HCT116 (cell line): ENCODE measurements at regions not wholly inside any gene's neighbourhood (a gene's known extent, or its start where the extent isn't known, plus 50 kb on each side); places are given as distances from the start of the nearest gene placed in this dataset.

Experiments used
- ATAC-seq: fragments of 200-7000 bp; cut with Tn5 transposase; 2 replicates; pipeline ENCODE4 v1.9.1; 2020; ENCODE audit warnings: mild to moderate bottlenecking, moderate library complexity
- BruUV-seq: library from RNA; stranded (reverse); fragments of 400-500 nt; replicated peaks from 2 replicates; lab custom pipeline; 2021; lab: Mats Ljungman, UMichigan
- CTCF ChIA-PET: fragments of 300-600 bp; sonication (Branson Sonifier 250); formaldehyde crosslinking; loops from one replicate; lab custom pipeline; 2021; ENCODE audit warnings: antibody characterized with exemption; lab: Charles Lee
- POLR2A ChIA-PET: fragments of 300-600, 350-600 bp; sonication (Branson Sonifier 250); formaldehyde crosslinking; loops from one replicate; lab custom pipeline; 2021; ENCODE audit warnings: antibody characterized with exemption; lab: Charles Lee
- RAD21 ChIA-PET, 2 experiments: fragments of 300-600 bp; sonication (Branson Sonifier 250); formaldehyde crosslinking; loops; one replicate each; lab custom pipeline; 2023; ENCODE audit warnings: low total read pairs in 2 of 2; ENCODE audit not compliant: uncharacterized antibody in 2 of 2, unreplicated experiment in 2 of 2, low non-redundant PET in 1 of 2; lab: Charles Lee
- DNase-seq: peaks from one replicate; pipeline ENCODE4 v3.0.0-alpha.2; 2010; ENCODE audit warnings: low read depth, low spot score
- H2AFZ ChIP-seq: fragments of 200-600 bp; shearing (Covaris generic), sonication (generic); 2 replicates; pipeline ENCODE4 v1.6.1; 2017; ENCODE audit warnings: low read depth, mixed run types, mixed read lengths, antibody characterized with exemption, low read length; ENCODE audit not compliant: poor library complexity, severe bottlenecking
- H3K27ac ChIP-seq: 2 replicates; pipeline ENCODE4 v1.5.1; 2012; ENCODE audit warnings: low read depth, low read length
- H3K27me3 ChIP-seq: fragments of 200-600 bp; sonication (generic); 2 replicates; pipeline ENCODE4 v1.6.1; 2016; ENCODE audit warnings: mixed run types, low read length, mixed read lengths; ENCODE audit not compliant: insufficient read depth
- H3K36me3 ChIP-seq, 2 experiments: fragments of 200-500 bp in 1 of 2; fragments of 200-600 bp in 1 of 2; sonication (Bioruptor generic) in 1 of 2; sonication (generic) in 1 of 2; 2 replicates each; pipeline versions ENCODE4 v1.5.1 to v1.6.1; 2014 to 2016; ENCODE audit warnings: low read length in 2 of 2, inconsistent platforms in 1 of 2, mixed read lengths in 1 of 2, mixed run types in 1 of 2; ENCODE audit not compliant: insufficient read depth in 2 of 2, control insufficient read depth in 1 of 2
- H3K4me1 ChIP-seq, 2 experiments: fragments of 200-600 bp in 1 of 2; sonication (generic) in 1 of 2; 2 replicates each; pipeline versions ENCODE4 v1.5.1 to v1.6.1; 2012 to 2017; ENCODE audit warnings: low read length in 2 of 2, inconsistent platforms in 1 of 2, mild to moderate bottlenecking in 1 of 2, mixed read lengths in 1 of 2, mixed run types in 1 of 2, moderate library complexity in 1 of 2; ENCODE audit not compliant: insufficient read depth in 2 of 2, control insufficient read depth in 1 of 2
- H3K4me2 ChIP-seq: fragments of 200-600 bp; sonication (generic); 2 replicates; pipeline ENCODE4 v1.6.1; 2017; ENCODE audit warnings: mixed run types, low read length, mixed read lengths
- H3K4me3 ChIP-seq, 2 experiments: fragments of 200-600 bp in 1 of 2; sonication (generic) in 1 of 2; replicated peaks in 1 of 2; 2 replicates each; pipeline ENCODE4 v1.5.1; 2011 to 2016; ENCODE audit warnings: low read length in 2 of 2, control low read depth in 1 of 2, low read depth in 1 of 2, mild to moderate bottlenecking in 1 of 2, mixed read lengths in 1 of 2, mixed run types in 1 of 2
- H3K79me2 ChIP-seq: fragments of 200-600 bp; sonication (generic); 2 replicates; pipeline ENCODE4 v1.6.1; 2017; ENCODE audit warnings: mild to moderate bottlenecking, mixed run types, low read length, moderate library complexity, mixed read lengths; ENCODE audit not compliant: insufficient read depth
- H3K9ac ChIP-seq: fragments of 200-600 bp; sonication (generic); 2 replicates; pipeline ENCODE4 v1.6.1; 2016; ENCODE audit warnings: low read length, mixed read lengths
- H3K9me2 ChIP-seq: fragments of 200-600 bp; sonication (generic), shearing (Covaris generic); 2 replicates; pipeline ENCODE4 v1.6.1; 2017; ENCODE audit warnings: mixed run types, mild to moderate bottlenecking, moderate library complexity; ENCODE audit not compliant: insufficient read depth
- H3K9me3 ChIP-seq, 2 experiments: fragments of 200-500 bp in 1 of 2; fragments of 200-600 bp in 1 of 2; sonication (Bioruptor generic) in 1 of 2; sonication (generic) in 1 of 2; 2 replicates each; pipeline ENCODE4 v1.6.1; 2014 to 2017; ENCODE audit warnings: low read length in 2 of 2, mixed read lengths in 2 of 2, inconsistent platforms in 1 of 2, low read depth in 1 of 2, mild to moderate bottlenecking in 1 of 2, mixed run types in 1 of 2, moderate library complexity in 1 of 2; ENCODE audit not compliant: control insufficient read depth in 1 of 2, insufficient read depth in 1 of 2
- H4K20me1 ChIP-seq: fragments of 200-600 bp; sonication (generic), shearing (Covaris generic); 2 replicates; pipeline ENCODE4 v1.6.1; 2017; ENCODE audit warnings: mixed run types, mild to moderate bottlenecking, moderate library complexity; ENCODE audit not compliant: insufficient read depth
- CBX3 ChIP-seq: IDR thresholded peaks from 2 replicates; pipeline ENCODE4 v1.6.1; 2012; ENCODE audit warnings: low read depth
- CEBPB ChIP-seq: IDR thresholded peaks from 2 replicates; pipeline ENCODE4 v1.6.1; 2012; ENCODE audit warnings: low read depth
- CTCF ChIP-seq, 3 experiments: fragments of 200-600 bp in 1 of 3; sonication (generic) in 1 of 3; IDR thresholded peaks in 2 of 3; conservative IDR thresholded peaks in 1 of 3; 2 replicates each; pipeline ENCODE4 v1.5.1; 2012 to 2017; ENCODE audit warnings: low read depth in 2 of 3, low read length in 2 of 3, antibody characterized with exemption in 1 of 3, borderline replicate concordance in 1 of 3, control low read depth in 1 of 3, mild to moderate bottlenecking in 1 of 3, mixed read lengths in 1 of 3, mixed run types in 1 of 3, moderate library complexity in 1 of 3; ENCODE audit not compliant: insufficient read depth in 1 of 3
- ELF1 ChIP-seq: IDR thresholded peaks from 2 replicates; pipeline ENCODE4 v1.6.1; 2012; ENCODE audit warnings: low read depth, borderline replicate concordance
- EZH2 ChIP-seq: fragments of 200-600 bp; sonication (generic); IDR thresholded peaks from 2 replicates; pipeline ENCODE4 v1.6.1; 2017; ENCODE audit warnings: antibody characterized with exemption, mixed run types
- EZH2phosphoT487 ChIP-seq: fragments of 200-600 bp; IDR thresholded peaks from 2 replicates; pipeline ENCODE4 v1.6.1; 2018; ENCODE audit warnings: antibody characterized with exemption, borderline replicate concordance
- FOSL1 ChIP-seq: IDR thresholded peaks from 2 replicates; pipeline ENCODE4 v1.6.1; 2012; ENCODE audit warnings: low read depth
- MAX ChIP-seq: IDR thresholded peaks from 2 replicates; pipeline ENCODE4 v1.6.1; 2012
- POLR2A ChIP-seq: IDR thresholded peaks from 2 replicates; pipeline ENCODE4 v1.7.0; 2011; ENCODE audit warnings: borderline replicate concordance; ENCODE audit not compliant: insufficient read depth, insufficient read length; ENCODE audit errors: extremely low read depth
- POLR2AphosphoS5 ChIP-seq: IDR thresholded peaks from 2 replicates; pipeline ENCODE4 v1.6.1; 2011; ENCODE audit warnings: mild to moderate bottlenecking, low read depth, low read length, moderate library complexity
- RAD21 ChIP-seq: IDR thresholded peaks from 2 replicates; pipeline ENCODE4 v1.6.1; 2012; ENCODE audit warnings: low read depth, mild to moderate bottlenecking
- REST ChIP-seq: IDR thresholded peaks from 2 replicates; pipeline ENCODE4 v1.6.1; 2012; ENCODE audit warnings: low read depth
- SP1 ChIP-seq: IDR thresholded peaks from 2 replicates; pipeline ENCODE4 v1.6.1; 2012; ENCODE audit warnings: low read depth
- SRF ChIP-seq: IDR thresholded peaks from 2 replicates; pipeline ENCODE4 v1.6.1; 2012; ENCODE audit warnings: low read depth
- TCF7L2 ChIP-seq: IDR thresholded peaks from 2 replicates; pipeline ENCODE4 v1.7.0; 2011; ENCODE audit warnings: borderline replicate concordance, inconsistent platforms; ENCODE audit not compliant: insufficient read depth, insufficient read length; ENCODE audit errors: extremely low read depth
- YY1 ChIP-seq: IDR thresholded peaks from 2 replicates; pipeline ENCODE4 v1.6.1; 2011; ENCODE audit warnings: low read length, low read depth, moderate library complexity, mild to moderate bottlenecking; ENCODE audit not compliant: insufficient replicate concordance; ENCODE audit errors: extremely low read depth
- ZBTB33 ChIP-seq: IDR thresholded peaks from 2 replicates; pipeline ENCODE4 v1.6.1; 2011; ENCODE audit warnings: mild to moderate bottlenecking, low read length, moderate library complexity; ENCODE audit not compliant: insufficient replicate concordance; ENCODE audit errors: extremely low read depth
- ZFX ChIP-seq: fragments of 450-650 bp; IDR thresholded peaks from 2 replicates; pipeline ENCODE4 v1.6.1; 2017
- ZNF274 ChIP-seq: fragments of 200-500 bp; sonication (Bioruptor generic); IDR thresholded peaks from 2 replicates; pipeline ENCODE4 v1.6.1; 2014; ENCODE audit warnings: mild to moderate bottlenecking, low read depth, low read length, inconsistent platforms
- intact Hi-C: fragments of 100-400 bp; cut with micrococcal nuclease; formaldehyde crosslinking; loops from 2 replicates; pipeline ENCODE4 v1.10.0; 2022

GRCh38 chr10:57973451-57973850, 294.2 kb downstream of the IPMK start:
- ChIA-PET RAD21 (no interaction called here), POLR2A (no interaction called here), CTCF (no interaction called here)
- Histone ChIP-seq H3K27me3 (no peaks in the 10 kb centered on the region), H3K79me2 (no peaks in the 10 kb centered on the region), H3K9me2 (no peaks in the 10 kb centered on the region), H3K36me3 (no peaks in the 10 kb centered on the region), H4K20me1 (no peaks in the 10 kb centered on the region), H3K4me3 (no peak overlapping the region), H3K27ac (no peak overlapping the region), H3K9me3 (no peaks in the 10 kb centered on the region), H3K9ac (no peak overlapping the region), H2AFZ (no peak overlapping the region), H3K4me2 (no peak overlapping the region), H3K4me1 (no peaks in the 10 kb centered on the region)
- DNase-seq (no peak), ATAC-seq (no peak)
- no TSS peak for BruUV-seq
- TF ChIP-seq FOSL1 (no peak), CEBPB (no peak), CTCF (IDR thresholded peaks at IDR 0.05 in 2 of 3, conservative IDR thresholded peaks at IDR 0.05 in 1 of 3; ENCODE audit: borderline replicate concordance in 1 of 3, insufficient read depth in 1 of 3, low read depth in 2 of 3, low read length in 2 of 3) (no peak), ZNF274 (no peak), EZH2 (no peak), TCF7L2 (no peak), EZH2phosphoT487 (no peak), CBX3 (no peak), REST (no peak), SRF (no peak), ZFX (no peak), SP1 (no peak), MAX (no peak), YY1 (no peak), ZBTB33 (no peak), POLR2A (no peak), POLR2AphosphoS5 (no peak), RAD21 (no peak), ELF1 (no peak)
- intact Hi-C loops: no loop called here
